ENCODE measurements at regions not wholly inside any gene's neighbourhood (a gene's known extent, or its start where the extent isn't known, plus 50 kb on each side); places are given as distances from the start of the nearest gene placed in this dataset.

- TF ChIP-seq, protein P1, sequence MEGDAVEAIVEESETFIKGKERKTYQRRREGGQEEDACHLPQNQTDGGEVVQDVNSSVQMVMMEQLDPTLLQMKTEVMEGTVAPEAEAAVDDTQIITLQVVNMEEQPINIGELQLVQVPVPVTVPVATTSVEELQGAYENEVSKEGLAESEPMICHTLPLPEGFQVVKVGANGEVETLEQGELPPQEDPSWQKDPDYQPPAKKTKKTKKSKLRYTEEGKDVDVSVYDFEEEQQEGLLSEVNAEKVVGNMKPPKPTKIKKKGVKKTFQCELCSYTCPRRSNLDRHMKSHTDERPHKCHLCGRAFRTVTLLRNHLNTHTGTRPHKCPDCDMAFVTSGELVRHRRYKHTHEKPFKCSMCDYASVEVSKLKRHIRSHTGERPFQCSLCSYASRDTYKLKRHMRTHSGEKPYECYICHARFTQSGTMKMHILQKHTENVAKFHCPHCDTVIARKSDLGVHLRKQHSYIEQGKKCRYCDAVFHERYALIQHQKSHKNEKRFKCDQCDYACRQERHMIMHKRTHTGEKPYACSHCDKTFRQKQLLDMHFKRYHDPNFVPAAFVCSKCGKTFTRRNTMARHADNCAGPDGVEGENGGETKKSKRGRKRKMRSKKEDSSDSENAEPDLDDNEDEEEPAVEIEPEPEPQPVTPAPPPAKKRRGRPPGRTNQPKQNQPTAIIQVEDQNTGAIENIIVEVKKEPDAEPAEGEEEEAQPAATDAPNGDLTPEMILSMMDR (IDR thresholded peaks at IDR 0.05; ENCODE audit: low read depth, low read length): no peak
- DNase-seq (ENCODE audit: low read depth in 2 of 2): no peak
- H3K4me3 ChIP-seq (replicated peaks in 1 of 2; ENCODE audit: low read depth in 2 of 2, low read length in 2 of 2): no peak overlapping the region
Measured at GRCh38 chr10:129294944-129295343, 172.1 kb upstream of the MGMT start.

- DNase-seq (ENCODE audit: low read depth in 2 of 2): peak; percentile 4 to 80
- TF ChIP-seq, protein P1 (IDR thresholded peaks at IDR 0.05; ENCODE audit: low read depth, low read length): no peak
- no peak overlapping the region for H3K4me3 ChIP-seq (replicated peaks in 1 of 2; ENCODE audit: low read depth in 2 of 2, low read length in 2 of 2)
Measured at GRCh38 chr10:129305046-129305445, 162.0 kb upstream of the MGMT start.

- TF ChIP-seq, protein P1 (IDR thresholded peaks at IDR 0.05; ENCODE audit: low read depth, low read length): no peak
- peak in 1 of 2 donors; percentile 45 for DNase-seq (ENCODE audit: low read depth in 2 of 2)
- no peak overlapping the region for H3K4me3 ChIP-seq (replicated peaks in 1 of 2; ENCODE audit: low read depth in 2 of 2, low read length in 2 of 2)
Measured at GRCh38 chr10:129307141-129307540, 159.9 kb upstream of the MGMT start.

- TF ChIP-seq, protein P1 (IDR thresholded peaks at IDR 0.05; ENCODE audit: low read depth, low read length): no peak
- no peak overlapping the region for H3K4me3 ChIP-seq (replicated peaks in 1 of 2; ENCODE audit: low read depth in 2 of 2, low read length in 2 of 2)
- DNase-seq (ENCODE audit: low read depth in 2 of 2): no peak
Measured at GRCh38 chr10:129308953-129309564, 158.0 kb upstream of the MGMT start.

GRCh38 chr10:129309565-129309964, 157.5 kb upstream of the MGMT start:
- no peak overlapping the region for H3K4me3 ChIP-seq (replicated peaks in 1 of 2; ENCODE audit: low read depth in 2 of 2, low read length in 2 of 2)
- DNase-seq (ENCODE audit: low read depth in 2 of 2): no peak
- TF ChIP-seq, protein P1 (IDR thresholded peaks at IDR 0.05; ENCODE audit: low read depth, low read length): no peak

DNA sequence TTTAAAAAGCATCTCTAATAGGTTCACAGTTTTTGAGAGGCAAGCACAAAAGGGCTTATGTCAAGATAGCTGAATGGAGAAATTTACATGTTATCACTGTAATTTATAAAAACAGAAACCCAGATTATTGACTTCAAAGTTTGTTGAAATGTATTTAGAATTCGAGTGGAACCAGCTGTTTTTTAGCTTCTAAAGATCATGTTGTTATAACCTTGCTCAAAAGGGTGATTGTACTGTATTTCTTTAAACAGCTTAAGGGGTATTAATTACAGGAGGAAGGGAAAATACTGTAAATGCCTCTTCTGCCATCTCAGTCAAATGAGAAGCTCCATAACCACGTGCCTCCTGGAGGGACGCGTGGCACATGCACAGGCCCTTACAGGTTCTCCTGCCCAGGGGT, 156.2 kb upstream of the MGMT start:
- no peak for DNase-seq (ENCODE audit: low read depth in 2 of 2)
- TF ChIP-seq, protein P1 (IDR thresholded peaks at IDR 0.05; ENCODE audit: low read depth, low read length): no peak
- no peak overlapping the region for H3K4me3 ChIP-seq (replicated peaks in 1 of 2; ENCODE audit: low read depth in 2 of 2, low read length in 2 of 2)

DNA sequence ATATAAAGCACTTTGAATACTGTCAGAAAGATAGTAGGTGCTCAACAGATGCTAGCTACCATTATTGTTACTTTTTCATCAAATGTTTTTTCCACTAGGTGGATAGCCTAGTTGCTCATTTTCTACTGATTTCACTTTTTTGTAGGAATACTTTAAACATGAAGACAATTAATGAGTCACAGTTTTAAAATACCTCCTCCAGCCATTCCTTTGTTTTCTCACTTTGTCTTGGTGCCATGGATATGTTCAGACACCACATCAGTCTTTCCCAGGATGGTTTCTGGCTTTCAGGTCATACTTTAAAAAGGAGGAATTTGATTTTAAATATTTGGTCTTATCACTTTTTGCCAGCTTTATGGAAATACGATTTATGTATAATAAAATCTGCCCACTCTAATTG, 147.1 kb upstream of the MGMT start:
- peak in 1 of 2 donors; percentile 20 for DNase-seq (ENCODE audit: low read depth in 2 of 2)
- TF ChIP-seq, protein P1 (IDR thresholded peaks at IDR 0.05; ENCODE audit: low read depth, low read length): no peak
- no peak overlapping the region for H3K4me3 ChIP-seq (replicated peaks in 1 of 2; ENCODE audit: low read depth in 2 of 2, low read length in 2 of 2)
